ENCODE measurements at regions not wholly inside any gene's neighbourhood (a gene's known extent, or its start where the extent isn't known, plus 50 kb on each side); places are given as distances from the start of the nearest gene placed in this dataset.

DNA sequence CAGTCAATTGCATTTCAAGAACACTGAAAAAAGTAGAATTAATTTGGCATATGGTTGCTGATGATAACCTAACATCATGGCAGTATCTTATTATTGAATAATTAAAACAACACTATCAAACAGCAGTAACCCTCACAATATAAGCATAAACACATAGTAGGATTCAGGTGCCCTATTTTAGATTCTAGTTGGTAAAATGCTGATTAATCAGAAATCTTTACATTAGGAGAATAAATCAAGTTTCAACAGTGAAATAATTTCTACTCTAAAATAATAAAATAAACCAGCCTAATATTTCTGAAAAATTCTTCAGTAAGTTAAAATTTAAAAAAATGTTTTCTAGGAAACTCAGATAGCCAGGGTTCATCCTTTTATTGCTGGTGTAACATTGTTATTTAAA is 76.4 kb upstream of the NUDT12 start:
- no peak for DNase-seq

DNA sequence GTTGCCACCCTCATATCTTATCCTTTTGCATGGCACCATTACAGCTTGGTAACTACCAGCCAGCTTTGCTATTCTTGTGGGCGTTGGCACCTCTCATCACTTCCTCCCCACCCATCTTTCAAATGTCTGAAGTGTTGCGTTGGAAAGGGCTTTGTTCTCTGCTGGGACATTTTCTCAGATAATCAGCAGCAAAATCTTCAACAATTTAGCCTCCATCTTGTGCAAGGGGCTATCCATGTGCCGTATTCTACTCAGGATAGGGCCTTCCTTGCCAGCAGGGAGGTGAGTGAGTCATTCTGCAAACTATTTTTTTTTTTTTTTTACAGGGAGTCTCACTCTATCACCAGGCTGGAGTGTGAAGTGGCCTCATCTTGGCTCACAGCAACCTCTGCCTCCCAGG is 62.1 kb upstream of the NUDT12 start:
- no peak for DNase-seq

DNA sequence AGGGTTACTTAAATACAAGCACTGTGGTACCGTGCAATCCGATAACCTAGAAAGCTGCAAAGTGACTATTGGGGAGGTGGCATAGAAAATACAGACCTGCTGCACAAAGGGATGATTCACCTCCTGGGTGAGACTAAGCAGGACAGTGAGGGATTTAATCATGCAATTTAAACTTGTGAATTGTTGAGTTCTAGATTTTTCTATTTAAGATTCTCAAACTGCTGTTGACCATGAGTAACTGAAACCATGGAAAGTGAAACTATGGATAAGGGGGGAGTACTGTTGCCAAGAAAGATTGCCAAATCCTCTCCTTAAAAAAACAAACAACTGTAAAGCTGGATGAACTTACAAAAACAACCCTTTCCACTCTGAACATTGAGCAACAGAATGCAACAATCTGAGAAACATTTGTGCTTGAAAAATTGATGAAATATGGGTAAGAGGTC is 61.5 kb upstream of the NUDT12 start:
- DNase-seq = no peak

DNA sequence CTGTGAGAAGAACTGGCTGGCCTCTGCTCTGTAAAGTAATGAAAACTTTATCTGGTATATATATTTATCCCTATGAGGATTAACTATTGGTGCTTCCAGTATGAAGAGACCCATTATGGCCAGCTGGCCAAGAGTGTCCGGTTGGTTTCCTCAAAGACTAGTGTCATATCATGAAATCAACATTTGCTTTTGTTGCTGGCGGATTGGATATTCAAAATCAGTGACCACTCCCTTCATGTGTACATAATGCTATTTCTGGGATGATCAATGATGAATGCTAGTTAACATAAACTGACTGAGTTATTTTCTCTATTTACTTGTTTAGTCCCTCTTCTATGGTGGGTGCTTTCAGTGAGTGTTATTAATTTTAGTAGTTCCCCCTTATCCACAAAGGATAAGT is 60.8 kb upstream of the NUDT12 start:
- DNase-seq = no peak

DNA sequence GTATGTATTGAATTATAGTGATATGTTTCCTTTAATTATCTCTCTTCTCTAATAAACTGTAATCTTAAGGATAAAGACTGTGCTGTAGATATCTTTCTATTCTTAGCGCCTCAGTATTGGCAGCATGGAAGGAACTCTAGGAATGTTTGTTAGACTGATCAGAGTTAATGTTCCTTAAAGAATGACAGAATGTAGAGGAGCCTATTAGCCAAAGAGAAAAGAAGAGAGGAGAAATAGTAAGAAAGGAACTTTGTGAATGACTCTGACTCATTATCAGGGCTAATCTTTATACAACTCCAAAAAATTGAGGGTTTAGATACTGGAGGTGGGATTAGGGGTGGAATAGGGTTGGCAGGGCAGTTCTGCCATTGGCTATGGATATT is 59.0 kb upstream of the NUDT12 start:
- DNase-seq = no peak

DNA sequence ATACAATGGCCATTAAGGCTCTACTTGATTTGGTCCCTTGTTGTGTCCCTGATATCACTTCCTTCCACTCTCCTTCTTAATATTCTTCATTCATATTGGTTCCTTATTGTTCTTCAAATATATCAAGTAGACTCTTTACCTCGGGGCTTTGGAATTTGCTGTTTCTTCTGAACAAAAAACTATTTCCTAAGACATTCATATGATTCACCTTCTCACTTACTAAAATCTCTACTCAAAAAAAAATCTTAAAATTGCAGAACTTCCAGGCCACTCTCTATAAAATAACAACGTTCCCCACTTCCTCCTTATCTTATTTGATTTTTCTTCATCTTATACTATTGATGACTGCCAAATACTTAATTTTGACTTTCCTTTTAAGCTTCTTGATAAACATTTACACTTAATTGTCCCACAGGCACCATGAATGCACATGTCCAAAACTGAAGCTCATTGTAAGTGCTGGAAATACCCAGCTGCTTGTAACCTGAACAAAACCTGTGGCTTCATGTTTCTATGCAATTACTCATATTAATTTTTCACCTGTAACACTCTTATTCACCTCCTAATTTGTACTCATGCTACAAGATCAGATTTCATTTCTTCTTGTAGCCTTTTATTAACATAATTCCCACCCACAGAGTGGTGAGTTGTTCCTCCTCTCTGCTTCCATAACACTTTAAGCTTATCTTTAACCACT is 58.4 kb upstream of the NUDT12 start:
- DNase-seq = no peak

DNA sequence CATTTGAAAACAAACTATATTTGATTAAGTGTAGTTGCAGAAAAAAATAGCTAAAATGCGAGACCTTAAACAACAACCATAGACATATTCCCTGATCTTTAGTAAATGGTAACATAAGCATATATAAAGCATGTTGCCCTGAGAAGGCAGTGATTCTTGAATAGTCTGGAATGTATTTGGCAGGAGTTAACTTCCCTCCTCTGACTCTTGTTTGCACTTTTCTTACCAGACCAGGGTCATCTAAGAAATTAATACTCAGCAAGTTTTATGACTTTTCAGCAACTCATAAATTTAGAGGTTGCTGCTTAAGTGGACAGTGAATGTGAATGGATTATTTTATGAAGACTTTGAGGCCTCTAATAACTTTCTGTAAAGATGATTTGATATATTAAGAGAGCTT is 55.3 kb upstream of the NUDT12 start:
- DNase-seq = no peak

DNA sequence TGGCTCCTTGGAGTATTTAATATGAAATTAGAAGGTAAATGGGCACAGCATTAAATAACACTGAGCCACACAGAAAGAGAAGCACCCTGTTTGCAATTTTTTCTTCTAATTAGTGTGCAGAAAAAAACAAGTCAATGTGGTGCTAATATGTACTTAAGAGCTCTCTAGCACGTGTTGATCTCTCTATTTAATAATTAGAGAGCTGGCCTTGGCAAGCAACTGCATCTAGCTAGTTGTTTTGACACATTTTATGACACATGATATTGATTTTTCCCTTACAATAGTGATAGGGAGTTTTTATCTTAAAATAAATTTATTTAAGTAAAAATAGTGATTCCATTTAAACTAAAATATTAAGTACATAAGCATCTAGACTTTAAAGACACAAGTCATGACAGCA is 54.5 kb upstream of the NUDT12 start:
- DNase-seq = no peak

DNA sequence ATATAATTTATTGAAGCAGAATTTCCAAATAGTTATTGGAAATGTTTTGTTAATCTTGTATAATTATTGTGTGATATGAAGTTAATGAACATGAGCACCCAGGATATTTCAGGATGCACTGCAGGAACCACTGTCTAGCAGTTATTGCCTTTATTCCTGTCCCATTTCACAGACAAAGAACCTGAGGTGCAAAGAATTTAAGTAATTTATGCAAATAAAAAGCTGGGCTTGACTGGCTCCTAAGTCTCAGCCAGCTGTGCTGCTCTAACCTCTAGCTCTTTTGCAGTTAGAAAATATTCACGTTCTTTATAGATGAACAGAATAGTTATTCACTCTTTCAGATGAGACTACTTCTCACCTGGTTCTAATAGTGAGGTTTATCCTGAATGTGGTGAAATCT is 50.0 kb upstream of the NUDT12 start:
- DNase-seq = no peak
